Panc1 (cell line): ENCODE measurements at regions not wholly inside any gene's neighbourhood (a gene's known extent, or its start where the extent isn't known, plus 50 kb on each side); places are given as distances from the start of the nearest gene placed in this dataset.

Experiments used
- POLR2AphosphoS5 ChIP-seq: IDR thresholded peaks from 2 replicates; pipeline ENCODE4 v1.6.1; 2012; ENCODE audit warnings: mild to moderate bottlenecking, low read depth, low read length, moderate library complexity
- TF ChIP-seq, protein P1 (sequence below): fragments of 450-650 bp; IDR thresholded peaks from 2 replicates; pipeline ENCODE4 v1.5.1; 2017; ENCODE audit warnings: mild to moderate bottlenecking
- TF ChIP-seq, protein P2 (sequence below), 2 experiments: IDR thresholded peaks; 2 replicates each; pipeline ENCODE4 v1.6.1; 2011 to 2012; ENCODE audit warnings: low read depth in 2 of 2, control low read depth in 1 of 2, low read length in 1 of 2, mild to moderate bottlenecking in 1 of 2, moderate library complexity in 1 of 2; ENCODE audit not compliant: insufficient read depth in 1 of 2

DNA sequence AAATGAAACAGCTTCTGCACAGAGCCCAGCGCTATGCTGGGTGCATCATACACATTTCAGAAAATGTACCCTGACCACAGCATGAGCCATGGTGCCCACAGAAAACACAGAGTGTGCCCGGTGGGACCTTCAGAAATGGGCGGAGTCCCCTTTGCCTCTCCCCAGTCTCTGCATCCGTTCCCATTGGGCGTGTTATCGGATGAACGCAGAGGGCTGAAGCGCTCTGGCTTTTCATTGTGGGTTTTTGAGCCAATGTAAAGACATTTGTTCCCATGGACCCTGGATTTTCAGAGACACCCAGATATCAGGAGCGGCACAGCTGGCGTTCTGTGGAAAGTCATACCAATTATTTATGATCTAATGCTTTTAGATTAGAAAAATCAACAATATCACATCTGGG, 99.8 kb downstream of the DACT2 start:
- TF ChIP-seq, protein P1, sequence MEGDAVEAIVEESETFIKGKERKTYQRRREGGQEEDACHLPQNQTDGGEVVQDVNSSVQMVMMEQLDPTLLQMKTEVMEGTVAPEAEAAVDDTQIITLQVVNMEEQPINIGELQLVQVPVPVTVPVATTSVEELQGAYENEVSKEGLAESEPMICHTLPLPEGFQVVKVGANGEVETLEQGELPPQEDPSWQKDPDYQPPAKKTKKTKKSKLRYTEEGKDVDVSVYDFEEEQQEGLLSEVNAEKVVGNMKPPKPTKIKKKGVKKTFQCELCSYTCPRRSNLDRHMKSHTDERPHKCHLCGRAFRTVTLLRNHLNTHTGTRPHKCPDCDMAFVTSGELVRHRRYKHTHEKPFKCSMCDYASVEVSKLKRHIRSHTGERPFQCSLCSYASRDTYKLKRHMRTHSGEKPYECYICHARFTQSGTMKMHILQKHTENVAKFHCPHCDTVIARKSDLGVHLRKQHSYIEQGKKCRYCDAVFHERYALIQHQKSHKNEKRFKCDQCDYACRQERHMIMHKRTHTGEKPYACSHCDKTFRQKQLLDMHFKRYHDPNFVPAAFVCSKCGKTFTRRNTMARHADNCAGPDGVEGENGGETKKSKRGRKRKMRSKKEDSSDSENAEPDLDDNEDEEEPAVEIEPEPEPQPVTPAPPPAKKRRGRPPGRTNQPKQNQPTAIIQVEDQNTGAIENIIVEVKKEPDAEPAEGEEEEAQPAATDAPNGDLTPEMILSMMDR = no peak
- no peak for TF ChIP-seq POLR2AphosphoS5
- TF ChIP-seq, protein P2, sequence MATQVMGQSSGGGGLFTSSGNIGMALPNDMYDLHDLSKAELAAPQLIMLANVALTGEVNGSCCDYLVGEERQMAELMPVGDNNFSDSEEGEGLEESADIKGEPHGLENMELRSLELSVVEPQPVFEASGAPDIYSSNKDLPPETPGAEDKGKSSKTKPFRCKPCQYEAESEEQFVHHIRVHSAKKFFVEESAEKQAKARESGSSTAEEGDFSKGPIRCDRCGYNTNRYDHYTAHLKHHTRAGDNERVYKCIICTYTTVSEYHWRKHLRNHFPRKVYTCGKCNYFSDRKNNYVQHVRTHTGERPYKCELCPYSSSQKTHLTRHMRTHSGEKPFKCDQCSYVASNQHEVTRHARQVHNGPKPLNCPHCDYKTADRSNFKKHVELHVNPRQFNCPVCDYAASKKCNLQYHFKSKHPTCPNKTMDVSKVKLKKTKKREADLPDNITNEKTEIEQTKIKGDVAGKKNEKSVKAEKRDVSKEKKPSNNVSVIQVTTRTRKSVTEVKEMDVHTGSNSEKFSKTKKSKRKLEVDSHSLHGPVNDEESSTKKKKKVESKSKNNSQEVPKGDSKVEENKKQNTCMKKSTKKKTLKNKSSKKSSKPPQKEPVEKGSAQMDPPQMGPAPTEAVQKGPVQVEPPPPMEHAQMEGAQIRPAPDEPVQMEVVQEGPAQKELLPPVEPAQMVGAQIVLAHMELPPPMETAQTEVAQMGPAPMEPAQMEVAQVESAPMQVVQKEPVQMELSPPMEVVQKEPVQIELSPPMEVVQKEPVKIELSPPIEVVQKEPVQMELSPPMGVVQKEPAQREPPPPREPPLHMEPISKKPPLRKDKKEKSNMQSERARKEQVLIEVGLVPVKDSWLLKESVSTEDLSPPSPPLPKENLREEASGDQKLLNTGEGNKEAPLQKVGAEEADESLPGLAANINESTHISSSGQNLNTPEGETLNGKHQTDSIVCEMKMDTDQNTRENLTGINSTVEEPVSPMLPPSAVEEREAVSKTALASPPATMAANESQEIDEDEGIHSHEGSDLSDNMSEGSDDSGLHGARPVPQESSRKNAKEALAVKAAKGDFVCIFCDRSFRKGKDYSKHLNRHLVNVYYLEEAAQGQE (IDR thresholded peaks at IDR 0.05; ENCODE audit: insufficient read depth in 1 of 2, low read depth in 2 of 2, low read length in 1 of 2) = no peak
